Stimulated activated CD4-positive, alpha-beta T cell treated with anti-CD3 and anti-CD28 coated beads, TNF-alpha, amount 100 ng/mL, for 1 hour (primary cell): ENCODE measurements at regions not wholly inside any gene's neighbourhood (a gene's known extent, or its start where the extent isn't known, plus 50 kb on each side); places are given as distances from the start of the nearest gene placed in this dataset.

Source experiments
- DNase-seq, 3 donors: peaks; one replicate each; pipeline ENCODE4 v3.0.0-alpha.2; 2020; ENCODE audit warnings: low read depth in 3 of 3, low spot score in 1 of 3

DNA sequence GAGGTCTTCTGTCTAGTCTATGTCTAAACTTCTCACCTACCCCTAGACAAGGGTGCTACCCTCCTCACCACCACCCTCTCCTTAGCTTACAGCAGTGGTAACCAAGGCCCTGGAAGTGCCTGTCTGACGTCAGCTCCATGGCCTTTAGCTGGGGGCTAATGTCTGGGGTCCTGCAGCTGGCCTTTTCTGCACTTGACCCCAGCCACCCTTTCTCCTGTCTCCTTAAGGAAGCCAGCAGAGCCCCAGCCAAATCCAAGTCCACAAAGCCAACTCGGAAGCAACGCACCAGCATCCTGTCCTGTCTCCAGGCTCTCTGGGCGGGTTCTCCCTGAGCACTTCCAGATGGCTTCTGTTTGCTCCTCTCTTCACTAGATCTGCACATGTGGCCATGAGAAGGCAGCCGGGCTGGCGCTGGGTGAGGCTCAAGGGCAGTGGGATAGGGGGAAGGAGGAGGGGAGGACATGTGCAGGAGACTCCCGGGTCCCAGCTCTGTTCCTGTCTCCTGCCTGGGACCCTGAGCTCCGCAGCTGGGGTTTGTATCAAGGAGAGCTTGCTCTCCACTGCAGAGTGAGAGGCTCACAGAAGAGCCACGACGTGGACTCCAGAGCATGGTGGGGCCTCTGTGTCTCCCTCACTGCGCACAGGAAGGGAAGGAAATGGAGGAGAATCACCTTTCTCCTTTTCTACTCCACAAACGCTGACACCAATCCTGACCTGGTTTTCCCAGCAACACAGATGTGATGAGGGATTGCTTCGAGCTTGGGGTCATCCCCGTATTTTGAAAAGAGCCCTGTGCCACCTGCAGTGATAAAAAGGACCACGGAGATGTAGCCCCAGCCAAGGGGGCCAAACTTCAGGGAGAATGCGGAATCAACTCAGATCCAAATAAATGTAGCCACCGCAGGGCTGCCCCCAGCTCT is 204.2 kb downstream of the USP12 start:
- no peak for DNase-seq

GRCh38 chr13:26966701-26967080 is 204.9 kb downstream of the USP12 start:
- DNase-seq = no peak

DNA sequence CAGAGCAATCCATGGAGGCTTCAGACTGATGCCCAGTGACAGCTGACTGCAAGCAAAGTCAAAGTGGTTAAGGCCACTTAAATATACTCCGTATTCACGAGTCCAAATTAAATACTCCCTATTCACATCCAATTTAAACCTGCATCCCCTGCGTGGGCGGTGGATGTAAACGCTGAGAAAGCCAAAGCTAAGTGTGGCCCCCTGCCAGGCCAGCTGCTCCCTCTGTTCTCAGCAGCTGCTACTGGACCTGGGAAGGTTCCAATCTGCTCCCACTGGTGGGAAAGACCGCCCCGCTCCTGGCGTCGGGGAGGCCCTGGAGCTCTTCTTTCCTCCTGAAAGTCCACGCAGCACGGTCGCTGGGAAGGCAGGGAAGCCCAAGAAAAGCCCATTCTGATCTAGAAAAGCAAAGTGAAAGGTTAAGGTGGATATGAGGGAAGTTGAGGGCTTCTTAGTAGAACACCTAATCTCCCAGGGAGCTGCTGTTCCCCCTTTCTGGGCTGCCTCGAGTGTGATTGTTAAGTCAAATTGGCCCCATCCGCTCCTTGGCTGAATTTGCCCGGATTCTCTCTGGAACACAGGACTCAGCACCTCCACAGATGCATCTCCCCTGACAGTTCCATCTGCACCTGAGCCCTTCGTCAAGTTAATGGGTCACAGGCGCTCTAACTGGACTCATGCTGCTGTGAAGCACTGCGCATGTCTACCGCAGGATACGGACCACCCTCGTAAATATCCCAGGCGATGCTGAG is 205.5 kb downstream of the USP12 start:
- DNase-seq = no peak

DNA sequence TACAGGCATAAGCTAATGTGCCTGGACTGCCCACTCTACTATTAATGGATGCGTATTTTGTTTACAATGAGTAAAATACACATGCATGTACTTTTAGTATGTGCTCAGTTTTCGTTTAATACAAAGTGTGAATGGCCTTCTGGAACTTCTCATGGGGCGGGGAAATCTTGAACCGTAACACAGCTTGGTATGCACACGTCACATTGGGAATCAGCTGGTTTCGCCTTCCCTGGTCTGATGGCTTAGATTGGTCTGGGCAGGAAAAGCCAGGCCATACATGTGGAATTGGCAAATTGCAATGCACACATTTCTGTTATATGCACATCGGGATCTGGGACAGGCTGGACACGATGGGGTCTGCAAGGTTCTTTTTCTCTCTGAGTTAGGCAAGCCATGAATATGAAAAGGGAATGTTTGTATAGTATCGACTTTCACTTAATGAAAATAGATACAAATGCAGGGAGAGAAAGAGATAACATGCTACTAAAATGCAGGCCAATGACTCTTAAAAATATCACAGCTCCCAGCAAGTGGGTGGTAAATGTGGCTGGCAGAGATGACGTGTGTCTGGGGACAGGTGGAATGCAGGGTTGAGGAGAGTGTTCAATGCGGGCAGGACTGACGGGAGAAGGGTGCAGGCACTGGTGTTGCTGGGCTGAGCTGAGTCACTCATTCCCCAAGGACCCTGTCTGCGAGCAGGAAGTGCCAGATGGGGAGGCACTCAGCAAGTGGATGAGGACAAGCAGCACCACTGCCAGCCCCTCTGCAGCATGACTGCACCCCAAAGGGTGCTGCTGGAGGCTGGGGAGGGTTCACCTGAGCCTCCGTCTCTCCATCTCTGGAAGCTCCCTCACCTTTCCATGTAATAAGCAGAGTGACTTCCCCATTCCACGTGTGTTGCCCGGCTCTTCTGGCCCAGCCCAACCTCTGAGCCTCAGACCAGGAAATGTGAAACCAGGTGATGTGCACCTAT is 204.0 kb upstream of the GPR12 start:
- no peak for DNase-seq

DNA sequence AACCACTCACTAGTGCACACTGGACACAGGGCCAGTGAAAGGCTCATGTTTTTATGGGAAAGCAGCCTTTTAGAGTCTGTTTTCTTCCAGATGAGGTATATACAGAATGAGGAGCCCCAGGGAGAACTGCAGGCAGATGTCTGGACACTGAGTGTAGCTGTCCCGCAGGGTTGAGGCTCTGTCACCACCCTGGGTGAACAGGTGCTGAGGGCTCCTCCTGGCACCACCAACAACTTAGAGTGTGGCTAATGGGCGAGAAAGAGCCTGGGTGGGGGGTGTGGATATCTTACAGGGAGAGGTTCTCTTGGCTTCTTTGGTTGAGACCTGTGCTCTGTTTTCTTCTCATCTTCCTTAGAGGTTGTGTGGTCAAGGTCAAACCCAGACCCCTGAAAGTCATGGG is 202.1 kb upstream of the GPR12 start:
- DNase-seq = no peak

DNA sequence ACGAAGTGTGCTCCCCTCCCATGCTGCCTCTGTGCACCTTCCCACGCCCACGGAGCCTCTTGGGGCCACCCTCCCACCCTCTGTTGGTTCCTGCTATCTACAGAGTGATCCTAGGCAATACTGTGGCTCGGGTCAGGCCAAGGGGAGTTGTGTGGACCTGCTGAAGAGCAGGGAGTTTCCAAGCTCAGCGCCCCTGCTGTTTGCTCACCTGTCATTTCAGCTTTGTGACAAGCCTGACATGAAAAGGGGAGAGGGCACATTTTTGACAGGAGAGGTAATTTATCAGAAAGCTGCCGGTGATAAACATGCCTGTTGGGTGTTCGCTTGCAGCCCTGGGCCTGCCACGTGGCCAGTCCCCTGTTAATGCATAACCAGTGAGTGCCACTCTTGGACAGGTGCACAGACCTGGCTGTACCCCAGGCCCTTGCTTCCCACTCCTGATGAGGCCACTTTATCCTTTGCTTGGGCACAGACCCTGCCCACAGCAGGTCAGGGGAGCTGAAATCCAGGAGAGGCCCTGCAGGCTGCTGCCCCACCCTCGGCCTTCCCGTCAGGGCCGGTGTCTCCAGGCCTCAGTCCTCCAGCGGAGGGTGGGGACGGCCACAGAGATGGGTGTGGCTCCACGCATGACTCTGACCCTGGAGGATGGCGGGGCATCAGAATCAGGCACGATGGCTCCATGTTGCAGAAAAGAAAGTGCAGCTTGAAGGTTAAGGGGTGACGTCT is 201.5 kb upstream of the GPR12 start:
- DNase-seq = no peak

DNA sequence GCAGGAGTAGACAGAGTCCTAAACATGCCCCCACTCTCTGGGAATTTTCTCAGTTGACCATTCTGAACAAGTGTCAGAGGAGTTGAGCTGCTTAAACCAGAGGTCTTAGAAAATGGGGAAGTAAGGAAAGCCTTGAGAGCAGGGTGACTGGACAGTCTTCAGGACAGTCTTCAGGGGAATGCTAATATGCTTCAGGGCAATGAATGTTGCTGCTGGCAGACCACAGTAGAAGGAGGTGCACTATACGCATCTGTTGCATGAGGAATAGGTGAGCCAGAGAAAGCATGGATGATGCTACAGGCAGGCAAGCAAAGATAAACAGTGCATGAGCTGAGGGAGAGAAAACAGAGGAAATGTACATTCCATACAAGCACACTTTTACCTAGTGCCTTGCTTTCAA is 196.6 kb upstream of the GPR12 start:
- DNase-seq = no peak

- no peak for DNase-seq
Measured at GRCh38 chr13:26956522-26957142, 196.0 kb upstream of the GPR12 start.

GRCh38 chr13:26954976-26955375 is 194.4 kb upstream of the GPR12 start:
- DNase-seq = no peak

- no peak for DNase-seq
Measured at GRCh38 chr13:26953291-26953690, 192.7 kb upstream of the GPR12 start.

GRCh38 chr13:26952551-26953143 is 192.1 kb upstream of the GPR12 start:
- no peak for DNase-seq

GRCh38 chr13:26951581-26952177 is 191.1 kb upstream of the GPR12 start:
- no peak for DNase-seq

DNA sequence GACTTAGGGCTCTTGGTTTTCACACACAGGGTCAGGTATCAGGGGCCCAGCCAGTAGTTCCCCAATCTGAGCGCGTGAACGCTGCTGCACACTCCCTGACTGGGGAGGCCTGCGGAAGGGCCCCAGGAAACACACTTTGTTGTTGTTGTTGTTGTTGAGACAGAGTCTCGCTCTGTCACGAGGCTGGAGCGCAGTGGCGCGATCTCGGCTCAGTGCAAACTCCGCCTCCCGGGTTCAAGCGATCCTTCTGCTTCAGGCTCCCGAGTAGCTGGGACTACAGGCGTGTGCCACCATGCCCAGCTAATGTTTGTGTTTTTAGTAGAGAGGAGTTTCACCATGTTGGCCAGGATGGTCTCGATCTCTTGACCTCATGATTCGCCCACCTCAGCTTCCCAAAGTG is 190.4 kb upstream of the GPR12 start:
- no peak for DNase-seq

DNA sequence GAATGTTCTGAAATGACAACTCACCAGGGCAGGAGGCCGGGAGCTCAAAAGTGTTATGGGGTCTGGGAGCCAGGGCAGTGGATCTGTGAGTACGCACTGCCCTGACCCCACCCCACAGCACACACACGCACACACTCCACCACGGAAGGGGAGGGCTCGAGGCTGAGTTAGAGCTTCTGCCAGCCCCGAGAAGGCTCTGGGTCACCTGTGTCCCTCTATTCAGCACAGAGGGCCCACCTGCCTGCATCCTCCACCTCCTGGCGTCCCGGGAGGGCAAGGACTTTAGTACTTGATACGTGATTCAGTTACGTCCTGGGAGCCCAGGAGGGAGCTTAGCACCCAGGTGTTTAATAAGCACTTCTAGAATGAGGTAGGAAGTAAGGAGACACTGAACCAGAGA is 190.0 kb upstream of the GPR12 start:
- DNase-seq = no peak

GRCh38 chr13:26949701-26950502 is 189.3 kb upstream of the GPR12 start:
- no peak for DNase-seq

DNA sequence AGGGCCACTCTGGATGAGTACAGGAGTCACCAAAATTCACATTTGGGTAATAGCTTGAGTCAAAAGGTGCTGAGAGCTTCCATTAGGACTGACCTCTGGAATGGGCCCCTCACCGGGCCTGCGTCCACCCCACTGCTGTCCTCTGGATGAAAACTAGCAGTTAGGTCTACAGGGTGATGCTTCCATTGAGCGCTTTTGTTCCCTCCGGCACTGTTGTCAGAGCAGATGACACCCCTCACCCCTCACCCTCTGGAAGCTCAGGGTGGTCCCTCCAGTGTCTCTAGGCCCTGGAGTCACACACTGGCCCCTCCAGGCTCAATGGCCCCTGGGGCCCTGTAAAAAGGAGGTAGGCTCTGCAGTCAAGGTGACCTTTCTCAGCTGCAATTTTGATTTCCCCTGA is 187.8 kb upstream of the GPR12 start:
- no peak for DNase-seq

DNA sequence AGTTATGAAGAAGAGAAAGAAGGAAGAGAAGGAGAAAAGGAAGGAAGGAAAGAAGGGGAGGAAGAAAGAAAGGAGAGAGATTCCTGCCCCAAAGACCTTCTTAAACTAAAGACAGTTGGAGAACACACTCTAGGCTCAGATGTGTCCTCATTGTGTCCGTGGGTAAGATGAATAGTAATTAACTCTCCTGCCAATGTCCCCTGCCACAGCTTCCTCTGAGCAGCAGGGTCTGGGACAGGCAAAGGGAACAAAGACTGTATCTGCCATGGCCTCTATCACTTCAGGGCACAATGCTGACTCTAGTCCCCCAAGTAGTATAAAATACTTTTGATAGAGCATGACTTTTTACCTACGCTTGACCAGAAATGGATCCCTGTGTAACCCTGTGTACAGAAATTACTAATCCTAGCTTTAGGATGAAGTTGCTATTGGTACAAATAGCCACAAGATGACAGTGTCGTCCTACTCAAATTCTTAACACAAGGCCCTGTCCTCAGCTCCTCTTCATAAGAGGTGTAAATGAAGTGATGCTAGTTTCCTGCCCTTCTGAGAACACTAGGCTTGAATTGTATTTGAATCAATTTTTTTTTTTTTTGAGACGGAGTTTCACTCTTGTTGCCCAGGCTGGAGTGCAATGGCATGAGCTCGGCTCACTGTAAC is 186.2 kb upstream of the GPR12 start:
- no peak for DNase-seq

DNA sequence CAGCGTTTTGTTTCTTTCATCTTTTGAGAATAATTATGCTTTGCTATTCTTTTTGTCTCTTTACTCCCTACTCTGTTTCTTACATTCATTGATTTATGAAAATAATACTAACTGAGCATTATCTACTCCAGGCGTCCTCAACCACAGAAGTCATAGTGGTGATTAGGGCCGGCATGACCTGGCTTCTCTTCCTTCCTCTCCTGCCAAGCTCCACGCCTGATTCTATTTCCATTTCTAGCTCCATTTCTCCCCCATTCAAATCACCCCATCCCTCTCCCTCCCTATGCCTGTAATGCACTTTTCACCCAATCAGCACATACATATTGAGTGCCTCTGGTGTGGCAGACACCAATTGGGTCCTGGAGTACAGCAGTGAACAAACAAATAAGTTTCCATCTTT is 183.2 kb upstream of the GPR12 start:
- DNase-seq = no peak
